Kidney (tissue), 13 donors: ENCODE measurements at regions not wholly inside any gene's neighbourhood (a gene's known extent, or its start where the extent isn't known, plus 50 kb on each side); places are given as distances from the start of the nearest gene placed in this dataset.

ENCODE experiments used
- DNase-seq, 5 donors: peaks; one replicate each; pipeline ENCODE4 v3.0.0-alpha.2; 2013 to 2020
- FAIRE-seq: peaks from 2 replicates; lab custom pipeline; 2012; peaks lifted over from hg19 to GRCh38; lab: Jason Lieb, UNC
- H3K27ac ChIP-seq, 2 donors: one replicate each; pipeline ENCODE4 v1.7.0; 2013; ENCODE audit warnings: low read depth in 2 of 2, low read length in 2 of 2, inconsistent platforms in 1 of 2
- H3K27me3 ChIP-seq: one replicate; pipeline ENCODE4 v1.7.1; 2013; ENCODE audit warnings: low read length, inconsistent platforms; ENCODE audit not compliant: control insufficient read depth, insufficient read depth
- H3K36me3 ChIP-seq, 3 donors: one replicate each; pipeline versions ENCODE4 v1.7.0 to v1.7.1; 2013; ENCODE audit warnings: low read length in 3 of 3, control low read depth in 1 of 3, inconsistent platforms in 1 of 3; ENCODE audit not compliant: insufficient read depth in 3 of 3, control insufficient read depth in 2 of 3
- H3K4me1 ChIP-seq, 3 donors: one replicate each; pipeline versions ENCODE4 v1.7.0 to v1.7.1; 2013; ENCODE audit warnings: low read length in 3 of 3, inconsistent platforms in 1 of 3, low read depth in 1 of 3; ENCODE audit not compliant: control insufficient read depth in 2 of 3, insufficient read depth in 2 of 3
- H3K4me3 ChIP-seq, 3 donors: one replicate each; pipeline versions ENCODE4 v1.7.0 to v1.8.1; 2013; ENCODE audit warnings: low read length in 3 of 3, control low read depth in 1 of 3, inconsistent platforms in 1 of 3
- H3K9ac ChIP-seq, 3 donors: one replicate each; pipeline versions ENCODE4 v1.7.0 to v1.7.1; 2013; ENCODE audit warnings: low read length in 3 of 3, control low read depth in 1 of 3, inconsistent platforms in 1 of 3
- H3K9me3 ChIP-seq, 3 donors: one replicate each; pipeline versions ENCODE4 v1.7.0 to v1.7.1; 2013; ENCODE audit warnings: low read length in 3 of 3, control low read depth in 1 of 3, inconsistent platforms in 1 of 3; ENCODE audit not compliant: control insufficient read depth in 2 of 3, insufficient read depth in 1 of 3
- intact Hi-C: fragments of 100-400 bp; cut with DNase I; formaldehyde crosslinking; loops from one replicate; pipeline ENCODE4 v1.11.1; 2022
- TF ChIP-seq, protein P1 (sequence below): IDR thresholded peaks from 3 replicates; pipeline ENCODE4 v1.5.1; 2012; ENCODE audit warnings: mild to moderate bottlenecking, moderate library complexity, borderline replicate concordance; ENCODE audit not compliant: insufficient read depth; ENCODE audit errors: extremely low read depth
- donor health status: control.
- donor health status: control.
- donor health status: control.
- donor health status: control.
- donor health status: control.
- donor health status: DM: yes; HTN: yes; CAD: no.
- donor health status: Normal renal cell carcinoma (clear cell type).

DNA sequence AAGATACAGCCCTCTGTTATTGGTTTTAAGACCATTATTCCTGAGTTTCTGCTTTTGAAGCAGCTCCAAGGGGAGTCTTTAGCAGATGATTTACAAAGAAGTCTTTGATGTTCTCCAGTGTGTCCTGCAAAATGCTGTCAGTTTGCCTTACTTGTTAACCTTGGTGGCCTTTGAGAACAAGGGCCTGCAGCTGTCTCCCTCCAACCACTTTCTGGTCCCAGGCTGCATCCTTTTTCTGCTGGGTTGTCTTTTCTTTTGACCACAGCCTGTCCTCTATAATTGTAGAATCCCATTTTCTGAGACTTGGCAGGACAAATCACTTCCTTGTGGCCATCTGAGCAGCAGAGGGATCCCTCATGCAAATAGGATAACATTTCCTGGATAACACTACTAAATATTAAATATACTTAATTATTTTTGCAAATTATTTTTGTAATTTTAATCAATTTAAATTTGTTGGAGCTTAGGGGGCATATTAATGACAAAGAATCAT lies 281.4 kb downstream of the DMRT2 start:
- H3K9me3 ChIP-seq = no peaks in the 10 kb centered on the region
- H3K36me3 ChIP-seq = no peaks in the 10 kb centered on the region
- no peak overlapping the region for H3K27ac ChIP-seq
- DNase-seq (peak in 1 of 5 donors; percentile 34), FAIRE-seq (no peak)
- H3K4me1 ChIP-seq = no peaks in the 10 kb centered on the region
- intact Hi-C loops = no loop called here
- TF ChIP-seq, protein P1, sequence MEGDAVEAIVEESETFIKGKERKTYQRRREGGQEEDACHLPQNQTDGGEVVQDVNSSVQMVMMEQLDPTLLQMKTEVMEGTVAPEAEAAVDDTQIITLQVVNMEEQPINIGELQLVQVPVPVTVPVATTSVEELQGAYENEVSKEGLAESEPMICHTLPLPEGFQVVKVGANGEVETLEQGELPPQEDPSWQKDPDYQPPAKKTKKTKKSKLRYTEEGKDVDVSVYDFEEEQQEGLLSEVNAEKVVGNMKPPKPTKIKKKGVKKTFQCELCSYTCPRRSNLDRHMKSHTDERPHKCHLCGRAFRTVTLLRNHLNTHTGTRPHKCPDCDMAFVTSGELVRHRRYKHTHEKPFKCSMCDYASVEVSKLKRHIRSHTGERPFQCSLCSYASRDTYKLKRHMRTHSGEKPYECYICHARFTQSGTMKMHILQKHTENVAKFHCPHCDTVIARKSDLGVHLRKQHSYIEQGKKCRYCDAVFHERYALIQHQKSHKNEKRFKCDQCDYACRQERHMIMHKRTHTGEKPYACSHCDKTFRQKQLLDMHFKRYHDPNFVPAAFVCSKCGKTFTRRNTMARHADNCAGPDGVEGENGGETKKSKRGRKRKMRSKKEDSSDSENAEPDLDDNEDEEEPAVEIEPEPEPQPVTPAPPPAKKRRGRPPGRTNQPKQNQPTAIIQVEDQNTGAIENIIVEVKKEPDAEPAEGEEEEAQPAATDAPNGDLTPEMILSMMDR = no peak
- H3K4me3 ChIP-seq = no peak overlapping the region
- H3K9ac ChIP-seq = no peak overlapping the region
- H3K27me3 ChIP-seq = no peaks in the 10 kb centered on the region

DNA sequence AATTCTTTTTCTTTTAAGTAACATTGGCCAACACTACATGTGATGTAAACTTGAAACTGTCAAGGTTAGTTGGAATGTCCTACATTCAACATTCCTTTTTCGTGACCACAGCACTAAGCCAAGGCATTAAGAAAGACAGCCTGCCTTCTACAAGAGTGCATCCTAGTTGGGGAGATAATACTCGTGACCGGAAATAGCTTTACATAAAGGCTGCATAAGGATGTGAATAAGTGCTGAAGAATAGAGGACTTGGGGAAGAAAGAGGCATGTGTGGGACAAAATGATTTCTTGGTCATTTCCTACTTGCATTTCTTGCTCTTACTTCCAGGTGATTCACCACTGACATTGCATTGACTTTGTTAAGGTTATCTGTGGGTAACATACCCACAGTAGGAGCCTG lies 282.0 kb downstream of the DMRT2 start:
- TF ChIP-seq, protein P1 = no peak
- Histone ChIP-seq H3K4me1 (peaks cover 0 to 4% (median 0%) of the 10 kb centered on the region in 3 donors), H3K9ac (no peak overlapping the region), H3K9me3 (no peaks in the 10 kb centered on the region), H3K4me3 (no peak overlapping the region), H3K27ac (no peak overlapping the region), H3K36me3 (no peaks in the 10 kb centered on the region), H3K27me3 (no peaks in the 10 kb centered on the region)
- DNase-seq (no peak), FAIRE-seq (no peak)
- intact Hi-C loops = no loop called here

DNA sequence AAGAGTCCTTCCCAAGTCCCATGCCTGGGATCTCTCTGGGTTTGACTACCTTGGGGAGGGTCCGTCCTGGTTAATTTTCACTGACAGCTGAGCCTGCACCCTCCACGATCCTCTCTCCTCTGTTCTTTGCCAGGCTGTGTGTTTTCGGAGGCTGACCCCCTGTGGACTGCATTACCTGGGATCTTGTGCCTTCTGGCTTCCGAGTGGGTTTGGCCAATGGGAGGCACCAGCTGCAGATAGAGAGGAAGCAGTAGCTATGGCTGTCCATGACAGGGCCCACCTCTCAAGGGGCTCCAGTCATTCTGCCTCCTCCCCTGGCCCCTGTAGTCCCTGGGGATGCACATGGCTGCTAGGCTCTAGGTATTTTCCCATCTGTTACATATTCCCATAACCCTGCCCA lies 285.0 kb downstream of the DMRT2 start:
- intact Hi-C loops = no loop called here
- peaks cover 0 to 6% (median 0%) of the 10 kb centered on the region in 3 donors for H3K4me1 ChIP-seq
- H3K9ac ChIP-seq = no peak overlapping the region
- DNase-seq (no peak), FAIRE-seq (no peak)
- no peaks in the 10 kb centered on the region for H3K9me3 ChIP-seq
- H3K27ac ChIP-seq = no peak overlapping the region
- H3K36me3 ChIP-seq = no peaks in the 10 kb centered on the region
- no peak overlapping the region for H3K4me3 ChIP-seq
- no peaks in the 10 kb centered on the region for H3K27me3 ChIP-seq
- TF ChIP-seq, protein P1 = no peak

DNA sequence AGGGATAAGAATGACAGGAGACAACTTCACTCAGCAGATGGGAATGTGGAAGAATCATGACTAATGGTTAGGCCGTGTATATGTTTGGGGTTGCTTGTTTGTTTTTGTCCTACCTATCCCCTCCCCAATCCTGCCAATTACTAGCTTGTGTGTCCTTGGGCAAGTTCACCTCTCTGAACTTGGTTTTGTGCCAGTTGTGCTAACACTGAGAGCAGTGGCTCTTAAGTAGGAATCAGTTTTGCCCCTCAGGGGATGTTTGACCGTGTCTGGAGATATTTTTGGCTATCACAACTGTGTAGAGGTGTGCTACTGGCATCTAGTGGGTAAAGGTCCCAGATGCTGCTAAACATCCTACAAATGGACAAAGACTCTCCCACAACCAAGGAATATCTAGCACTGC lies 287.0 kb downstream of the DMRT2 start:
- DNase-seq (no peak), FAIRE-seq (no peak)
- TF ChIP-seq, protein P1 = no peak
- H3K9ac ChIP-seq = no peak overlapping the region
- no peak overlapping the region for H3K4me3 ChIP-seq
- H3K9me3 ChIP-seq = no peaks in the 10 kb centered on the region
- peak overlapping the region in 1 of 2 donors; percentile 2 for H3K27ac ChIP-seq
- peaks cover 0 to 6% (median 0%) of the 10 kb centered on the region in 3 donors for H3K4me1 ChIP-seq
- intact Hi-C loops = no loop called here
- H3K36me3 ChIP-seq = no peaks in the 10 kb centered on the region
- H3K27me3 ChIP-seq = no peaks in the 10 kb centered on the region
